HEK293 (cell line): ENCODE measurements at regions not wholly inside any gene's neighbourhood (a gene's known extent, or its start where the extent isn't known, plus 50 kb on each side); places are given as distances from the start of the nearest gene placed in this dataset.

Experiments used
- ZNF239 ChIP-seq: fragments of 450-650 bp; formaldehyde crosslinking; IDR thresholded peaks from 2 replicates; pipeline ENCODE4 v1.5.1; 2016; ENCODE audit warnings: missing biosample characterization, missing genetic modification characterization
- TF ChIP-seq, protein P1 (sequence below): fragments of 450-650 bp; formaldehyde crosslinking; IDR thresholded peaks from 2 replicates; pipeline ENCODE4 v1.5.1; 2016; ENCODE audit warnings: missing biosample characterization, missing genetic modification characterization

DNA sequence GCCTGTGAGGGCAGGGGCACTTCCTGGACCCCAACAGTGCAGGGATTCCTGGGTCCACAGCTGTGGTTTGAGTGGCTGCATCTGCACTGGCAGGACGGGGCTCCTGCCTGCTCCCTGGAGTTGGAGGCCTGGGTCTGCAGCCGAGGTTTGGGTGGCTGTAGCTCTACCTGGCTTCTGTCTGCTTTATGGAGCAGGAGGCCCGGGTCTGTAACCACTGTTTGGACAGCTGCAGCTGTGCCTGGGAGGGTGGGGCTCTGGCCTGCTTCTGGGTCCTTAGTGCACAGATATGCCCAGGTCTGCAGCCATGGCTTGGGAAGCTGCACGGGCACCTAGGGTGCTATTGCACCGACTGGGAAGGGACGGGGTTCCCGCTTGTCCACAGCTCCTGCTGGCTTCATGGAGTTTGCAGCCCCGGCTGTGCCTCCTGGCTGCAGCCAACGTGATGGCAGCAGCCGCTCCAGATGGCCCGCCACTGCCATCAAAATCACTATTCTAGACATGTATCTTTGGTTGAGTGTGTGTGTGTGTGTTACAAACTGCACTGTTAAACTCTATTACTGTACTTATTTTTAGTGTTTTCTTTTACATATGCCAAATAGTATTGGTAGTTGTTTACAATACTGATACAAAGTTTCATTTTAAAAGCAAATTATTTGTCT lies 412.3 kb upstream of the KIRREL3 start:
- TF ChIP-seq, protein P1, sequence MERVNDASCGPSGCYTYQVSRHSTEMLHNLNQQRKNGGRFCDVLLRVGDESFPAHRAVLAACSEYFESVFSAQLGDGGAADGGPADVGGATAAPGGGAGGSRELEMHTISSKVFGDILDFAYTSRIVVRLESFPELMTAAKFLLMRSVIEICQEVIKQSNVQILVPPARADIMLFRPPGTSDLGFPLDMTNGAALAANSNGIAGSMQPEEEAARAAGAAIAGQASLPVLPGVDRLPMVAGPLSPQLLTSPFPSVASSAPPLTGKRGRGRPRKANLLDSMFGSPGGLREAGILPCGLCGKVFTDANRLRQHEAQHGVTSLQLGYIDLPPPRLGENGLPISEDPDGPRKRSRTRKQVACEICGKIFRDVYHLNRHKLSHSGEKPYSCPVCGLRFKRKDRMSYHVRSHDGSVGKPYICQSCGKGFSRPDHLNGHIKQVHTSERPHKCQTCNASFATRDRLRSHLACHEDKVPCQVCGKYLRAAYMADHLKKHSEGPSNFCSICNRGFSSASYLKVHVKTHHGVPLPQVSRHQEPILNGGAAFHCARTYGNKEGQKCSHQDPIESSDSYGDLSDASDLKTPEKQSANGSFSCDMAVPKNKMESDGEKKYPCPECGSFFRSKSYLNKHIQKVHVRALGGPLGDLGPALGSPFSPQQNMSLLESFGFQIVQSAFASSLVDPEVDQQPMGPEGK, result no peak
- no peak for TF ChIP-seq ZNF239 (tag by site-specific recombination)
